ENCODE measurements at regions not wholly inside any gene's neighbourhood (a gene's known extent, or its start where the extent isn't known, plus 50 kb on each side); places are given as distances from the start of the nearest gene placed in this dataset.

- DNase-seq: no peak
Observed at GRCh38 chr6:165960695-165961094, 207.0 kb downstream of the TBXT start.

DNA sequence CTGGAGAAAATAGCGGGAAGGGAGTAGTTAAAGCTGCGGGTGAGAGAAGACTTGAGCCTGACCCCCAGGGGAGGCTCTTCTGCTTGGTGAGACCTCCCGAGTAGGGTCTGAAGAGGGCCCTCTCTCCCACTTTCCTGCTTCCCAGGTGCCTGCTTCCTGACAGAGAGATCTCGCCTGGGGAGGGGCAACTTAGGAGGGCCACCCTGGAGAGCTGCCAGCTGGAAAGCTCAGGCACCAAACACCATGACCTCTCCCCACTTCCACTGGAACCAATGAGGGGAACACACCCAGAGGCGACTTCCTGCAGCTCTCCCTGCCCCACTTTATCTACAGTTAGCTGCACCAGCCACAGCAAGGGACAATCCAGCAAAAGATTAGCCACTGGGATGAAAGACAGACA is 208.0 kb downstream of the TBXT start:
- DNase-seq: no peak

GRCh38 chr6:165956874-165957273 is 210.8 kb downstream of the TBXT start:
- DNase-seq: no peak

GRCh38 chr6:165952514-165952913 is 215.1 kb downstream of the TBXT start:
- DNase-seq: no peak

DNA sequence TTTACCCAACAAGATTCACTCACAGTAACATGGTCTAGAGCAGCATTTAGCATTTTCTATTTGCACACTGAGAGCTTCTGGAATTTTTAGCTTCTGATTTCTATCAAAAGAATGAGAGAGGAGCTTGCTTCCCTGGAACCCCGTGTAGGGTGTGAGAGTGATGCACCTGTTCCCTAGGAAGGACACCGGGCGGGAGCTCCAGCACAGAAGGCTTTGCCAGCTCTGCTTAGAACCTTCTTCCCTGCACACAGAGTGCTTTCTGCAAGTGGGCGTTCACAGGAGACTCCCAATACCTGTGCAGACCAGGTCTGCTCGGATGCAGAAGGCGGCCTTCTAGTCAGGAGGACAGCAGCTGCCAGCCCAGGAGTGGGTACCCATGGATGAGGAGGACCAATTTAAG is 217.3 kb downstream of the TBXT start:
- peak in 4 of 58 donors; percentile 2 to 27 (median 15) for DNase-seq

DNA sequence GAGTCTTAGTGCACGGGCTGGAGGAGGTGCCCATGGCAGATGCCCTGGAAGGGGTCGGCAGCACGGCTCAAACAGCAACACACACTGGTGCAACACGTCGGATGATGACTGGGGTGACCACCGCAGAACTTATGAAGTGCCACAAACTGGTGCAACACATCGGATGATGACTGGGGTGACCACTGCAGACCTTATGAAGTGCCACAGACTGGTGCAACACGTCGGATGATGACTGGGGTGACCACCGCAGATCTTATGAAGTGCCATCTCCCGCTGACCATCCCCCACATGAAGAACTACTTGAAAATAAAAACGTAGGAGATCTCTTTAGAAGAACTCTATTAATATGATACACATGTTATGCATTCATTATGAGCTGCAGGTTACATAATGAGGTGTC is 218.3 kb downstream of the TBXT start:
- no peak for DNase-seq

- DNase-seq: no peak
Observed at GRCh38 chr6:165944002-165944466, 223.6 kb downstream of the TBXT start.

- no peak for DNase-seq
Observed at GRCh38 chr6:165941786-165942185, 225.9 kb downstream of the TBXT start.

DNA sequence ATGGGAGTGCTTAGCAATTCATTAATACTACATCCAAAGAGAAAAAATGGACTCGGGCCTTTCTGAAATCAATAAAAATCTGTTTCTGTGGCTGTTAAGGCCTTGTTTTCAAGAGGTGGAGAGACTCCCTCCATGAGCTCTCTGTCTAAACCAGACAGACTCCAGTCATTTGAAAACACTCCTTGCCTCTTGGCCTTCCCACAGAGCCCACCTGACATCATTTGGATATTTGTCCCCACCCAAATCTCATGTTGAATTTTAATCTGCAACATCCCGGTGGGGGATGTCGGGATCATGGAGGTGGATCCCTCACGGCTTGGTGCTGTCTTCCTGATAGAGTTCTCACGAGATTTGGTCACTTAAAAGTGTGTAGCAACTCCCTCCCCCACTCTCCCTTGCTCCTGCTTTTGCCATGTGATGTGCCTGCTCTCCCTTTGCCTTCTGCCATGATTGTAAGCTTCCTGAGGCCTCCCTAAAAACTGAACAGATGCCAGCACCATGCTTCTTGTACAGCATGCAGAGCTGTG is 226.3 kb downstream of the TBXT start:
- no peak for DNase-seq

DNA sequence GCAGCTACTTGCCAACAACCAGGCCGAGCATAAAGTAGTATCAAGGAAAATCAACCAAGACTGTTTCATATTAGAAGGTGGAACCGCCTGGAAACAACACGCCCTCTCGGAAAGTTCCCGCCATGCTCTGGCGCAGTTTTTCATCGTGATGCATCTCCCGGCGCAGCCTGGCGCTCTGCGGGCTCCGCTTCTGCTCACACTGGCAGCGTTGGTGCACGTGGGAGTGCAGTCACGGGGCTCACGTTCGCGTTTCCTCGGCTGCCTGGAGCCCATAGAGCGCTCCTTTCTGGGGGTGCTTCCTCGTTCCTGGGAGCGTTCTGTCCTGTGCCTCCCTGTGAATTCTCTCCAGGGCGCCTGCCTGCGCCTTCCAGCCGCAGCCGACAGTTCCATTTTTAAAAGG is 227.3 kb downstream of the TBXT start:
- DNase-seq: no peak

GRCh38 chr6:165939601-165940290 is 227.9 kb downstream of the TBXT start:
- no peak for DNase-seq

GRCh38 chr6:165939047-165939446 is 228.6 kb downstream of the TBXT start:
- no peak for DNase-seq

DNA sequence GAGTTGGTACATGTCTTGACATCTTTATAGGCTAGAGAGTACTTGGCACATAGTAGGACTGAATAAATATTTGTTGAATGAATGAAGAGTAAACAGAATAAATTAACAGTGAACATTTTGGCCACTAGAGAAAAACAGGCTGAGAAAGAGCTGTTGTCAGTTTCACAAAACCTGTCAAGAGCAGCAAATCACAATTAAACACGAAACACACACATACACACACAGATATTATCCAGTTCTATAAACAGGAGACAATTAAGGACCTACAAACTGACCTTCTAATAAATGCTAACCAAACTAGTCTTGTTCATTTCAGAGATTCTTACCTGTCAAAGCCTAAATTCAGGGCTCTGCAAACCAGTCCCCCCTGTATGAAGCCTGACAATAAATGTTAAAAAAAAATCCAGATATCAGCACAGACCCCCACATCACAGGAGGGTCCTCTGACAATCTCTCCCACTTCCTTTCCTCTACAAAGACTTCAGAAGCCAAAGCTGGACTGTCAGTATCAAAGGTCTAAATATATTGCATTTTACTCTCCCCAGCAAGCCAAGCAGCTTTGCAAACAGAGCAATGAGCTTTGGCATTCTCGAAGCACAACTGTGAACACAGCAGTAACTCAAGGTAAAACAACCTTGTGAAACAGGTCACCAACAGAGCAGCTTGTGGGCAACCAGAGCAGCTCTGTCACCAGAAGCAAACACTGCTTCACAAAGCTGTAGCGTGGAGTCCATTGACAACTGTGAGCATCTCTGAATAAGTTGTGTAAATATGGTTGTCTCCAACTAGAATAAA is 229.9 kb downstream of the TBXT start:
- no peak for DNase-seq

- DNase-seq: no peak
Observed at GRCh38 chr6:165936660-165937059, 231.0 kb downstream of the TBXT start.

DNA sequence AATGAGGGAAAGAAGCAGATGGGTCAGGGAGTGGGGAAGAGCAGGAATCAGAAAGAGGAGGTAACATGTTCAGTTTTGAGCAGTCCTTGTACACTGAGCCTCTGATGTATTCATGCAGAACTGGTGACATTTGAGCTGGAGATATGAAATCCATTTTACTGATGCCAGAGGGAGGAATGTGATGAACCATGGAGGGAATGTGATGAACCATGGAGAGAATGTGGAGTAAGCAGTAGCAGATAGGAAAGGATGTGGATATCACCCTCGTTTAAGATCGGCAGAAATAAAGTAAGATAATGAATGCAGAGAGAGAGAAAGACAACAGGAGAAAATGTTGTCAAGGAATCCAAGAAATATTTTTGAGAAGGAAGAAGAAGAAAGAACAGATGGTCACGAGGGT is 231.6 kb downstream of the TBXT start:
- no peak for DNase-seq

- DNase-seq: no peak
Observed at GRCh38 chr6:165931675-165932074, 236.0 kb downstream of the TBXT start.

GRCh38 chr6:165930668-165931214 is 236.9 kb downstream of the TBXT start:
- DNase-seq: no peak

- no peak for DNase-seq
Observed at GRCh38 chr6:165929607-165930006, 238.0 kb downstream of the TBXT start.

DNA sequence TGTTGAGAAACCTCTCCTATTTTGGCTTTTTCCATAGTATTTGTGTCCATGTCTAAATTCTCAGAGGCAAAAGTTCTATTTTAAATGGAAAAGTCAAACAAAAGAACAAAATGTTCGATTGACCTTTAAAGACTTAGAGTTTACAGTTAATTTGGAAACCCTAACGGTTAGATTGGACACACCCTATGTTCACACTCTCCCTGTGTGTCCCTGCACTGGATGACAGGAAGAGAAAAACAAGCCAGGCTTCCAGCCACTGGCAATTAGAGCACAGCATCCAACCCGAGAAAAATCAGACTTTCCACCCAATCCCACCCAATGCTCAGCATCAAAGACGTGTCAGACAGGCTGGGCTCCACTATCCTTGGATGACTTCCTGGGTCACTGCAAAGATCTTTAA is 241.3 kb downstream of the TBXT start:
- DNase-seq: no peak

GRCh38 chr6:165925474-165926156 is 242.0 kb downstream of the TBXT start:
- DNase-seq: no peak

DNA sequence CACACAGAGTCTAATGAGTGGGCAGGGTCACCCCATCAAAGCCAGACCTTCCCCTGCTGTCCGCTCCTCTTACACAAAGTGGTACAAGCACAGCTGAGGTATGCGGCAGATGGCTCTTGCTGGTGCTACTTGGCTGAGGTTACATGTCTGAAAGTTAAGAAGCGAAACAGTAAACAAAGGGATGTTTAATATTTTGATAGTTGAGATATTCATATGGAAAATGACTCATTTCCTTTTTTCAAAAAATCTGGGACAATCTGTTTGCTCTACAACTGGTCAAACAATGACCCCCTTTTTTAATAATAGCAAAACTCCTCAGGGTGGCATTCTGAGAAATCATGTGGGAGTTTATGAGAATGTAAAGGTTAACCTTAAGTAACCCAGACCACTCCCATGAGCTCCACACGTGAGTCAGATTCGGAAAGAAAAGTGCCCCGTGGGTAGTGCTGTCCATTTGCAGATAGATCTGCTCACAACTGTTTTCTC is 245.3 kb downstream of the TBXT start:
- DNase-seq: no peak
